ENCODE measurements at regions not wholly inside any gene's neighbourhood (a gene's known extent, or its start where the extent isn't known, plus 50 kb on each side); places are given as distances from the start of the nearest gene placed in this dataset.
"Not testable (repeated sequence)": the region's sequence is repeated elsewhere in the genome, so short reads cannot be mapped to it uniquely, and the experiment has no call there.

DNA sequence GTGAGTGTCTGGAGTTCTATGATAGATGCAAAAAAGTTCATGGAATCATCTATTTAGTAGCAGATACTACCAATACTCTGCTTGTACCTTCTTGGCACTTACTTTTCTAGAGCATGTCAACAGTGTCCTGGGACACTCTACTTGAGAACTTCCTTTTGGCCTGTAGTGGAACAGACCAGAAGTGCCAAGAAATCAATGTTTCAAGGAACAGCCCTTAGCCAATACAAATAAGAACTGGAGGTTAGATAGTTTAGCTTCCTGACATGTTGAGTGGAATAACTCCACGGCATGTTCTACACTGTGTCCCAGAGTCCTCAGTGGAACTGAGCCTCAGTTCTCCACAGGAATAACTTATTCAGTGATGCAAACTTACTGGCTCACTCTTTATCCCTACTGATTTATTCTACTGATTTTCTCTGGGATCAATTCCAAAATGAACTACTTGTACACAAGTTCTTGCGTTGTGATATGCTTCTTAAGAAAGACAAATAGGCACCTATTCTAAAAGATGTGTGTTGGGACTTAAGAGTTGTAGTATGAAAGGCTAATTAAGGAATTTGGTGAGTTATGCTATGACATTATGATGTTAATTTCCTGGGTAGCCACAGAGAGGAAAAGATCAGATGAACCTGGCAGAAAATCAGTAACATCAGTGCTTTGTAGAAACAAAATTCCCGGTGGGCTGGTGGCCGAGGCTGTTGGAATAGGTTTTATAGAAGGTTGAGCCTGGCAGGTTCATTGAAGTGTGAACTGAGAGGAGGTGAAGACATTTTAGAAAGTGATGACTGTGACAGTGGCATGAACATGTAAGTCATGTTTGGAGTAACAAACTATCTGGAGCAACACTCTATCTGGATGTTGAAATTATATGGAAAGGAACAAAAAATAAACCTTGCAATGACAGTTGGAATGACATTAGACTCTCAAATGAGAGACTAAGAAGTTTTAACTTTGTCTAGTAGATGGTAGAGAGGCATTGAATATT is 101.8 kb upstream of the RBMS3 start:
- Histone ChIP-seq H3K36me3 (no peaks in the 10 kb centered on the region), H3K4me1 (no peaks in the 10 kb centered on the region), H3K4me3 (no peak overlapping the region), H3K27ac (no peak overlapping the region), H3K27me3 (no peaks in the 10 kb centered on the region), H3K9me3 (no peaks in the 10 kb centered on the region)
- TF ChIP-seq, protein P1, sequence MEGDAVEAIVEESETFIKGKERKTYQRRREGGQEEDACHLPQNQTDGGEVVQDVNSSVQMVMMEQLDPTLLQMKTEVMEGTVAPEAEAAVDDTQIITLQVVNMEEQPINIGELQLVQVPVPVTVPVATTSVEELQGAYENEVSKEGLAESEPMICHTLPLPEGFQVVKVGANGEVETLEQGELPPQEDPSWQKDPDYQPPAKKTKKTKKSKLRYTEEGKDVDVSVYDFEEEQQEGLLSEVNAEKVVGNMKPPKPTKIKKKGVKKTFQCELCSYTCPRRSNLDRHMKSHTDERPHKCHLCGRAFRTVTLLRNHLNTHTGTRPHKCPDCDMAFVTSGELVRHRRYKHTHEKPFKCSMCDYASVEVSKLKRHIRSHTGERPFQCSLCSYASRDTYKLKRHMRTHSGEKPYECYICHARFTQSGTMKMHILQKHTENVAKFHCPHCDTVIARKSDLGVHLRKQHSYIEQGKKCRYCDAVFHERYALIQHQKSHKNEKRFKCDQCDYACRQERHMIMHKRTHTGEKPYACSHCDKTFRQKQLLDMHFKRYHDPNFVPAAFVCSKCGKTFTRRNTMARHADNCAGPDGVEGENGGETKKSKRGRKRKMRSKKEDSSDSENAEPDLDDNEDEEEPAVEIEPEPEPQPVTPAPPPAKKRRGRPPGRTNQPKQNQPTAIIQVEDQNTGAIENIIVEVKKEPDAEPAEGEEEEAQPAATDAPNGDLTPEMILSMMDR (IDR thresholded peaks at IDR 0.05), result no peak
- DNase-seq (ENCODE audit: low spot score in 2 of 2), result no peak
- intact Hi-C loops (cut with DNase I), result no loop called here

DNA sequence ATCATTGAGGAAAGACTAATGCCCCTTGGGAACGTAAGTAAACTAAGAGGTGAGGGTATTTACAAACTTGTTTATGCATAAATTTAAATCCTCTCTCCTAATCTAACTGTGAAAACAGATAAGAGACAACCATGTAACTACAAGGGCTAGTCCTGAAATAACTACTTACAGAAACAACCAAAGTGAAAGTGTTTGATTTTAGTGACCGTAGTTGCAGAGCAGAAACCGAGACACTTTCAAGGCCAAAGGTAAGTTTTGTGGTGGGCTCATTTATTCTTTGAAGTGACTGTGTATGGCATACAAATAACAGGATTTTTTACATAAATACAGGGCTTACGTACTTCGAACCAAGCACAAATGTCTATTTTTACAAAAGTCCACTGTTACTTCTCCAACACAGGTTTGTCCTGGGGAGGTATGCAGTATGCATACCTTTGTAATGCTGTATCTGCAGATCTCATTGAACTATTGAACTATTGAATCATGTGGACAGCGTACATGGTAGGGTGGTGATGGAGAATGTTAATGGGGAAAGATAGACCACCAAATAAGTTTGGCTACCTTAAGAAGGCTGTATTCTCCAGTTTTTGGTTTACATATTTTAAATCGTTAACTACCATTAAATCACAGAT is 99.6 kb upstream of the RBMS3 start:
- TF ChIP-seq, protein P1 (IDR thresholded peaks at IDR 0.05), result no peak
- H3K4me3 ChIP-seq, result no peak overlapping the region
- intact Hi-C loops (cut with DNase I), result no loop called here
- H3K36me3 ChIP-seq, result no peaks in the 10 kb centered on the region
- no peaks in the 10 kb centered on the region for H3K4me1 ChIP-seq
- DNase-seq (ENCODE audit: low spot score in 2 of 2), result no peak
- H3K27me3 ChIP-seq, result no peaks in the 10 kb centered on the region
- H3K9me3 ChIP-seq, result no peaks in the 10 kb centered on the region
- H3K27ac ChIP-seq, result no peak overlapping the region

DNA sequence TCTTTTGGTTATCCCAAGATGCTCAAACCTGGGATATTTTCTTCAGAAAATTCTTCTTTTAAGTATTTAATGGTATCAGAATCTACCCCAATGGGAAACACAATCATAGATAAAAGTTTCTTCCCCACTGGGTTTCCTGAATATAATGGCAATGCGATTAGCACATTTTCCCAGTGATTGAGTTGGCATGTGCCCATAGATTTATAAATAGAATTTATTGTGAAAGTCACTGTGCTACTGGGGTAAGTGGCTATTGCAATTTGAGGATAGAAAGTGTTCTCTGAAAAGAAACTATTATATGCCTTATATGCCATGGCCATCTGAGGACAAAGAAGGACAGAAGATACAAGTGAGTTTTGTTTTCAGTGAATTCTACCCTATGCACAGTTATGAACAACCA is 99.0 kb upstream of the RBMS3 start:
- H3K4me1 ChIP-seq, result no peaks in the 10 kb centered on the region
- no peaks in the 10 kb centered on the region for H3K27me3 ChIP-seq
- no peaks in the 10 kb centered on the region for H3K9me3 ChIP-seq
- H3K27ac ChIP-seq, result no peak overlapping the region
- TF ChIP-seq, protein P1 (IDR thresholded peaks at IDR 0.05), result no peak
- intact Hi-C loops (cut with DNase I), result no loop called here
- no peak for DNase-seq (ENCODE audit: low spot score in 2 of 2)
- no peaks in the 10 kb centered on the region for H3K36me3 ChIP-seq
- no peak overlapping the region for H3K4me3 ChIP-seq

DNA sequence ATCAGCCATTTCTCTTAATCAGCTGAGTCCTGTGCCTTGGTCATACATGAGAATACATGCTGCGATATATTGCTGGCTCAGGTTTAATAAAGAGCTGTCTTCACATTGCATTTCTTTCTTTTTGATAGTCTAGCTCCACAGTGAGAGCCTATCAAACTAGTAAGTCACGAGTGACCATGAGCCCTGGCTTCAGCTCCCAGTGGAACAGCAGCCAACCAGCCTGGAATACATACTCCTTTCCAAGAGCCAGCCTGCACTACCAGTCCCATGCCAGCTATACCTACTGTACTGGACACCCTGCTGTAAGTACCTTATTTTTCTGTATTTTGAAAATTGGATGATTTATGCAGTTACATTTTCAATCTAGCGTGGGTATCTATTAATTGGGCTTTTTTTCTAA is 98.0 kb upstream of the RBMS3 start:
- H3K27ac ChIP-seq; H3K36me3 ChIP-seq; DNase-seq (ENCODE audit: low spot score in 2 of 2); intact Hi-C loops (cut with DNase I); H3K9me3 ChIP-seq; H3K4me3 ChIP-seq; H3K4me1 ChIP-seq; H3K27me3 ChIP-seq: not testable (repeated sequence)

DNA sequence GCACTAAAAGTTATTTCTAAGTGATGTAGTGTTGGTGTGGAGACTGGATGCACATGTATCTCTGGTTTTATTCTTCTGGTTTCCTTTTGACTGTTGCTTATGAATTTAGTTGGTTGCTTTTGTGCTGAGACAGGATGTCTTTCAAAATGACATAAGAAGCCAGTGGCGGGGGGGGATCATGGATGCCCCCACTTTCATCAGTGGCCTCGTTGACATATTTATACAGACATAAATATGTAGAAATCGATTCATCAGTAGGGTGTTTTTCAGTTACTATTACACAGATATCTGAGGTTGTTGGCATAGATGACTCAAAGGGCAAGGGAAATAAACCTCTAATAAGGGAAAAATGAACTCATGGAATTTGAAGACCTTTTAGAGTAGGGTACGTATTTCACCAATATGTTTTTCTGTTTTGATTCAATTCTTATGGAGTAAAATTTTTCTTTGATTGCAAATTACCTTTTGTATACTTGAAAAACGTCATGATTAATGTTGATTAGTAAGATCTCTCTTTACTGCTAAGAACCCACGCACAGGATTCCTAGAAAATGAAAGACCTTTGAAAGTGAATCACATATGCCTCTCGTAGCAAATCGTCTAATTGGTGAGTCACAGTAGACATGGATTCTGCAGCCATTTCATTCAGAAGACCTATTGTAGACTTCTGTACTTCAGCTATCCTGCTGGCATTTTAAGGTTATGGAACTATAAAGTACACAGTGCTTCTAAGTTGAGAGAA is 97.4 kb upstream of the RBMS3 start:
- Histone ChIP-seq H3K4me1 (no peaks in the 10 kb centered on the region), H3K9me3 (no peaks in the 10 kb centered on the region), H3K27ac (no peak overlapping the region), H3K36me3 (no peaks in the 10 kb centered on the region), H3K4me3 (no peak overlapping the region), H3K27me3 (no peaks in the 10 kb centered on the region)
- intact Hi-C loops (cut with DNase I), result no loop called here
- TF ChIP-seq, protein P1 (IDR thresholded peaks at IDR 0.05), result no peak
- DNase-seq (ENCODE audit: low spot score in 2 of 2), result no peak

Measured in ascending aorta (tissue), 2 donors.